HG03103 (cell line): ENCODE measurements at regions not wholly inside any gene's neighbourhood (a gene's known extent, or its start where the extent isn't known, plus 50 kb on each side); places are given as distances from the start of the nearest gene placed in this dataset.

Experiments
- ATAC-seq: cut with Tn5 transposase; IDR thresholded peaks from one replicate; pipeline ENCODE4 v1.9.1; 2021; ENCODE audit warnings: low read depth; ENCODE audit not compliant: unreplicated experiment

GRCh38 chr7:46448478-46448877, 527.4 kb upstream of the IGFBP3 start:
- ATAC-seq: no peak

- no peak for ATAC-seq
These were observed 525.1 kb upstream of the IGFBP3 start for GRCh38 chr7:46446151-46446550.

GRCh38 chr7:46444256-46444655, 523.2 kb upstream of the IGFBP3 start:
- ATAC-seq: no peak

- no peak for ATAC-seq
These were observed 519.1 kb upstream of the IGFBP3 start for GRCh38 chr7:46440186-46440585.

GRCh38 chr7:46432708-46433107, 511.6 kb upstream of the IGFBP3 start:
- no peak for ATAC-seq

- ATAC-seq: no peak
These were observed 507.2 kb upstream of the IGFBP3 start for GRCh38 chr7:46428295-46428694.

GRCh38 chr7:46424934-46425333, 503.9 kb upstream of the IGFBP3 start:
- ATAC-seq: no peak

- no peak for ATAC-seq
These were observed 500.6 kb upstream of the IGFBP3 start for GRCh38 chr7:46421441-46422230.

GRCh38 chr7:46414946-46415345, 493.9 kb upstream of the IGFBP3 start:
- ATAC-seq: no peak

GRCh38 chr7:46411236-46411635, 490.2 kb upstream of the IGFBP3 start:
- no peak for ATAC-seq

GRCh38 chr7:46407125-46407524, 486.1 kb upstream of the IGFBP3 start:
- no peak for ATAC-seq

GRCh38 chr7:46397591-46397990, 476.5 kb upstream of the IGFBP3 start:
- ATAC-seq: no peak

GRCh38 chr7:46396481-46396880, 475.4 kb upstream of the IGFBP3 start:
- ATAC-seq: no peak

- ATAC-seq: no peak
These were observed 472.1 kb upstream of the IGFBP3 start for GRCh38 chr7:46393142-46393541.

GRCh38 chr7:46391231-46392201, 470.4 kb upstream of the IGFBP3 start:
- ATAC-seq: no peak

GRCh38 chr7:46390042-46390441, 469.0 kb upstream of the IGFBP3 start:
- no peak for ATAC-seq

- no peak for ATAC-seq
These were observed 468.1 kb upstream of the IGFBP3 start for GRCh38 chr7:46389146-46389545.

- no peak for ATAC-seq
These were observed 466.6 kb upstream of the IGFBP3 start for GRCh38 chr7:46387646-46388045.

GRCh38 chr7:46386428-46387399, 465.6 kb upstream of the IGFBP3 start:
- no peak for ATAC-seq

- ATAC-seq: no peak
These were observed 464.7 kb upstream of the IGFBP3 start for GRCh38 chr7:46385662-46386309.
